GM06990 (cell line): ENCODE measurements at regions not wholly inside any gene's neighbourhood (a gene's known extent, or its start where the extent isn't known, plus 50 kb on each side); places are given as distances from the start of the nearest gene placed in this dataset.

Experiments
- DNase-seq: peaks from one replicate; pipeline ENCODE4 v3.0.0-alpha.2; 2011; ENCODE audit not compliant: insufficient read length; ENCODE audit errors: extremely low read depth
- H3K27me3 ChIP-seq: replicated peaks from 2 replicates; pipeline ENCODE4 v1.6.0; 2011; ENCODE audit warnings: low read length; ENCODE audit not compliant: control insufficient read depth, insufficient read depth
- H3K36me3 ChIP-seq: 2 replicates; pipeline ENCODE4 v1.5.1; 2011; ENCODE audit warnings: low read length; ENCODE audit not compliant: control insufficient read depth, insufficient read depth
- H3K4me3 ChIP-seq: replicated peaks from 2 replicates; pipeline ENCODE4 v1.5.1; 2011; ENCODE audit warnings: low read depth, mild to moderate bottlenecking, control low read depth, low read length
- TF ChIP-seq, protein P1 (sequence below): IDR thresholded peaks from 2 replicates; pipeline ENCODE4 v1.5.1; 2011; ENCODE audit warnings: low read length, control low read depth, mild to moderate bottlenecking, inconsistent platforms; ENCODE audit not compliant: insufficient read depth, poor library complexity, severe bottlenecking

GRCh38 chr2:40725040-40725439 lies 273.1 kb upstream of the SLC8A1 start:
- Histone ChIP-seq H3K4me3 (no peak overlapping the region), H3K27me3 (no peaks in the 10 kb centered on the region), H3K36me3 (no peaks in the 10 kb centered on the region)

GRCh38 chr2:40725950-40726349 lies 274.1 kb upstream of the SLC8A1 start:
- TF ChIP-seq, protein P1, sequence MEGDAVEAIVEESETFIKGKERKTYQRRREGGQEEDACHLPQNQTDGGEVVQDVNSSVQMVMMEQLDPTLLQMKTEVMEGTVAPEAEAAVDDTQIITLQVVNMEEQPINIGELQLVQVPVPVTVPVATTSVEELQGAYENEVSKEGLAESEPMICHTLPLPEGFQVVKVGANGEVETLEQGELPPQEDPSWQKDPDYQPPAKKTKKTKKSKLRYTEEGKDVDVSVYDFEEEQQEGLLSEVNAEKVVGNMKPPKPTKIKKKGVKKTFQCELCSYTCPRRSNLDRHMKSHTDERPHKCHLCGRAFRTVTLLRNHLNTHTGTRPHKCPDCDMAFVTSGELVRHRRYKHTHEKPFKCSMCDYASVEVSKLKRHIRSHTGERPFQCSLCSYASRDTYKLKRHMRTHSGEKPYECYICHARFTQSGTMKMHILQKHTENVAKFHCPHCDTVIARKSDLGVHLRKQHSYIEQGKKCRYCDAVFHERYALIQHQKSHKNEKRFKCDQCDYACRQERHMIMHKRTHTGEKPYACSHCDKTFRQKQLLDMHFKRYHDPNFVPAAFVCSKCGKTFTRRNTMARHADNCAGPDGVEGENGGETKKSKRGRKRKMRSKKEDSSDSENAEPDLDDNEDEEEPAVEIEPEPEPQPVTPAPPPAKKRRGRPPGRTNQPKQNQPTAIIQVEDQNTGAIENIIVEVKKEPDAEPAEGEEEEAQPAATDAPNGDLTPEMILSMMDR = no peak
- Histone ChIP-seq H3K27me3 (no peaks in the 10 kb centered on the region), H3K4me3 (no peak overlapping the region), H3K36me3 (no peaks in the 10 kb centered on the region)
- DNase-seq = no peak

More at GRCh38 chr2:40725040-40725439, 273.1 kb upstream of the SLC8A1 start:
- TF ChIP-seq, protein P1 = no peak
- no peak for DNase-seq

- H3K27me3 ChIP-seq = no peaks in the 10 kb centered on the region
Measured at GRCh38 chr2:40734797-40735196, 282.9 kb upstream of the SLC8A1 start.

GRCh38 chr2:40737180-40737579 lies 285.3 kb upstream of the SLC8A1 start:
- Histone ChIP-seq H3K36me3 (no peaks in the 10 kb centered on the region), H3K4me3 (no peak overlapping the region), H3K27me3 (no peaks in the 10 kb centered on the region)
- DNase-seq = no peak
- TF ChIP-seq, protein P1 = no peak

More at GRCh38 chr2:40734797-40735196, 282.9 kb upstream of the SLC8A1 start:
- TF ChIP-seq, protein P1 = no peak
- no peaks in the 10 kb centered on the region for H3K36me3 ChIP-seq
- no peak overlapping the region for H3K4me3 ChIP-seq
- no peak for DNase-seq

DNA sequence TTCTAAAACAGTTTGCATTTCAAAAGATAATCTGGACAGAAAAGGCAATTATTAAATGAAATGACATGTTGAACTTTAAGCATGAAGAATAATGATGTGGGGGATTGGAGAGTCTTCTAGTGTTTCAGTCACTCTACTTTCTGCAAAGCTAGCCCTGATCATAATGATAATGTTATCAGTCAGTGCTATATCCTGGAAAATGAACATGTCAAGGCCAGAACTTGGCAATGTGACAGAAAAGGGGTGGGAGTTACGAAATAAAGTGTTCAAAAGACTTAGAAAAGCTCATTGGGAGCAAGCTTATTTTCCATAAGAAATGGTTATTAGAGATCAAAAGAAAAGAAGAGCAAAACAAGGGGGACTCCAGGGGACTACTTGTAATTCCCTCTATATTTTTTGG lies 288.5 kb upstream of the SLC8A1 start:
- Histone ChIP-seq H3K36me3 (no peaks in the 10 kb centered on the region), H3K27me3 (no peaks in the 10 kb centered on the region), H3K4me3 (no peak overlapping the region)
- DNase-seq = no peak
- TF ChIP-seq, protein P1 = no peak

GRCh38 chr2:40741532-40741931 lies 289.6 kb upstream of the SLC8A1 start:
- TF ChIP-seq, protein P1 = no peak
- Histone ChIP-seq H3K27me3 (no peaks in the 10 kb centered on the region), H3K4me3 (no peak overlapping the region), H3K36me3 (no peaks in the 10 kb centered on the region)
- DNase-seq = no peak
